ENCODE measurements at regions not wholly inside any gene's neighbourhood (a gene's known extent, or its start where the extent isn't known, plus 50 kb on each side); places are given as distances from the start of the nearest gene placed in this dataset.

- H2BK15ac ChIP-seq (ENCODE audit: low read length), result no peak overlapping the region
- H4K91ac ChIP-seq (replicated peaks; ENCODE audit: insufficient read length, low read length), result no peak overlapping the region
- H3K4ac ChIP-seq (replicated peaks; ENCODE audit: insufficient read length, low read depth, low read length), result no peak overlapping the region
- no peak overlapping the region for H4K8ac ChIP-seq (ENCODE audit: extremely low read depth, insufficient read depth, low read length)
- H2BK20ac ChIP-seq (ENCODE audit: low read length), result no peak overlapping the region
- DNase-seq (ENCODE audit: low read depth in 1 of 2, low spot score in 2 of 2) (no peak), FAIRE-seq (no peak)
- WGBS, 2 experiments (ENCODE audit: extremely low coverage in 1 of 2, insufficient coverage in 1 of 2, insufficient read length in 1 of 2, insufficient replicate concordance in 2 of 2, low coverage in 1 of 2, low lambda C conversion rate in 2 of 2, missing lambda C conversion rate in 1 of 2), result 91% methylated on average over 2 of the region's 2 CpGs; no CpG with 5 or more reads in 1 of the 2 experiments
- no peak overlapping the region for H3K4me3 ChIP-seq (ENCODE audit: extremely low read depth in 1 of 4, insufficient read depth in 2 of 4, low read depth in 3 of 4, low read length in 4 of 4)
- H3K4me1 ChIP-seq (replicated peaks in 1 of 4; ENCODE audit: control insufficient read depth in 3 of 4, insufficient read depth in 4 of 4, low read length in 3 of 4), result peaks cover 0 to 3% (median 0%) of the 10 kb centered on the region in 4 experiments; a peak in 2 of 7 replicates
- H4K5ac ChIP-seq (ENCODE audit: insufficient read length, low read depth, low read length), result no peak overlapping the region
- H4K20me1 ChIP-seq (replicated peaks in 1 of 2; ENCODE audit: control insufficient read depth in 1 of 2, insufficient read depth in 2 of 2, low read length in 2 of 2), result no peaks in the 10 kb centered on the region
- no peak overlapping the region for H3K18ac ChIP-seq (ENCODE audit: extremely low read depth, low read length)
- no peak overlapping the region for H3K27ac ChIP-seq (ENCODE audit: low read depth, low read length)
- H2BK12ac ChIP-seq (ENCODE audit: low read depth, low read length), result no peak overlapping the region
- H3K9me3 ChIP-seq (ENCODE audit: insufficient read depth in 2 of 2, low read depth in 1 of 2, low read length in 1 of 2), result no peaks in the 10 kb centered on the region
- H3K79me2 ChIP-seq (ENCODE audit: control insufficient read depth in 1 of 2, insufficient read depth in 2 of 2, low read length in 2 of 2), result no peaks in the 10 kb centered on the region
- H2AFZ ChIP-seq (ENCODE audit: low read length), result no peak overlapping the region
- ChIA-PET CTCF (ENCODE audit: partially characterized antibody) (interaction anchor here (0.6 kb wide), 1 partner anchor 220 kb away, joined by 3 read pairs; no protein-coding TSS in a partner anchor), POLR2A (ENCODE audit: partially characterized antibody) (no interaction called here)
- H2BK120ac ChIP-seq (replicated peaks; ENCODE audit: low read depth, low read length), result no peak overlapping the region
- no peak overlapping the region for H3K9ac ChIP-seq (replicated peaks in 1 of 4; ENCODE audit: extremely low read depth in 1 of 4, low read depth in 3 of 4, low read length in 3 of 4)
- no peaks in the 10 kb centered on the region; the same call in 1 of the 2 replicates for H3K23me2 ChIP-seq (ENCODE audit: low read depth, low read length)
- no peaks in the 10 kb centered on the region for H3K27me3 ChIP-seq (replicated peaks in 1 of 4; ENCODE audit: control insufficient read depth in 3 of 4, extremely low read depth in 1 of 4, insufficient read depth in 3 of 4, low read length in 3 of 4)
- H3K79me1 ChIP-seq (ENCODE audit: low read depth, low read length), result no peaks in the 10 kb centered on the region
- H2BK5ac ChIP-seq (ENCODE audit: low read depth, low read length), result no peak overlapping the region
- no peak overlapping the region for H2AK5ac ChIP-seq (ENCODE audit: low read depth, low read length)
- H3K36me3 ChIP-seq (ENCODE audit: control insufficient read depth in 2 of 4, insufficient read depth in 4 of 4, low read length in 3 of 4), result no peaks in the 10 kb centered on the region
- H3K14ac ChIP-seq (ENCODE audit: insufficient read length), result no peak overlapping the region
- H3K4me2 ChIP-seq (ENCODE audit: insufficient read depth in 1 of 2, low read depth in 2 of 2, low read length in 2 of 2), result no peak overlapping the region
- H3K23ac ChIP-seq (ENCODE audit: insufficient read length), result no peak overlapping the region
- H3K56ac ChIP-seq (replicated peaks; ENCODE audit: insufficient read length, low read depth, low read length), result no peak overlapping the region
- TF ChIP-seq EP300 (IDR thresholded peaks at IDR 0.05; ENCODE audit: borderline replicate concordance in 1 of 2, low read depth in 2 of 2, low read length in 2 of 2) (no peak), SP2 (IDR thresholded peaks at IDR 0.05; ENCODE audit: low read length) (no peak), CHD2 (IDR thresholded peaks at IDR 0.05; ENCODE audit: low read length) (no peak), ZNF274 (IDR thresholded peaks at IDR 0.05; ENCODE audit: borderline replicate concordance, extremely low read depth, low read length) (no peak), RNF2 (IDR thresholded peaks at IDR 0.05; ENCODE audit: borderline replicate concordance, low read depth, low read length, missing control alignments, poor library complexity, severe bottlenecking) (no peak)
Observed at GRCh38 chr4:159545556-159545955, 442.7 kb downstream of the RAPGEF2 start.

Measured in H1 (cell line).